HG03432 (cell line): ENCODE measurements at regions not wholly inside any gene's neighbourhood (a gene's known extent, or its start where the extent isn't known, plus 50 kb on each side); places are given as distances from the start of the nearest gene placed in this dataset.

Source experiments
- ATAC-seq: cut with Tn5 transposase; IDR thresholded peaks from one replicate; pipeline ENCODE4 v1.9.1; 2021; ENCODE audit warnings: mild to moderate bottlenecking, moderate library complexity; ENCODE audit not compliant: unreplicated experiment

- no peak for ATAC-seq
These were observed 254.4 kb downstream of the SLC4A3 start for GRCh38 chr2:219881851-219882250.

GRCh38 chr2:219886615-219887014 lies 259.2 kb downstream of the SLC4A3 start:
- ATAC-seq, result no peak

- no peak for ATAC-seq
These were observed 260.4 kb downstream of the SLC4A3 start for GRCh38 chr2:219887870-219888269.

- no peak for ATAC-seq
These were observed 266.1 kb downstream of the SLC4A3 start for GRCh38 chr2:219893541-219893940.

- no peak for ATAC-seq
These were observed 270.0 kb downstream of the SLC4A3 start for GRCh38 chr2:219897456-219897855.

- ATAC-seq, result peak; percentile 68
These were observed 273.7 kb downstream of the SLC4A3 start for GRCh38 chr2:219901155-219901554.

GRCh38 chr2:219902891-219903552 lies 275.6 kb downstream of the SLC4A3 start:
- ATAC-seq, result no peak

- no peak for ATAC-seq
These were observed 278.2 kb downstream of the SLC4A3 start for GRCh38 chr2:219905640-219906039.

- no peak for ATAC-seq
These were observed 278.9 kb downstream of the SLC4A3 start for GRCh38 chr2:219906114-219907010.

- ATAC-seq, result no peak
These were observed 279.6 kb downstream of the SLC4A3 start for GRCh38 chr2:219907011-219907365.

GRCh38 chr2:219908538-219908937 lies 281.1 kb downstream of the SLC4A3 start:
- no peak for ATAC-seq

GRCh38 chr2:219911541-219911940 lies 284.1 kb downstream of the SLC4A3 start:
- ATAC-seq, result no peak

GRCh38 chr2:219912491-219912921 lies 285.1 kb downstream of the SLC4A3 start:
- no peak for ATAC-seq

- no peak for ATAC-seq
These were observed 287.1 kb downstream of the SLC4A3 start for GRCh38 chr2:219914577-219914976.

GRCh38 chr2:219916281-219916680 lies 288.9 kb downstream of the SLC4A3 start:
- ATAC-seq, result no peak

GRCh38 chr2:219916726-219917440 lies 289.5 kb downstream of the SLC4A3 start:
- no peak for ATAC-seq

- no peak for ATAC-seq
These were observed 290.8 kb downstream of the SLC4A3 start for GRCh38 chr2:219918254-219918653.

- no peak for ATAC-seq
These were observed 291.5 kb downstream of the SLC4A3 start for GRCh38 chr2:219918944-219919343.

GRCh38 chr2:219919506-219919905 lies 292.1 kb downstream of the SLC4A3 start:
- no peak for ATAC-seq

- ATAC-seq, result no peak
These were observed 302.4 kb downstream of the SLC4A3 start for GRCh38 chr2:219929835-219930234.

- ATAC-seq, result no peak
These were observed 312.2 kb downstream of the SLC4A3 start for GRCh38 chr2:219939647-219940046.

GRCh38 chr2:219944866-219945265 lies 317.4 kb downstream of the SLC4A3 start:
- no peak for ATAC-seq
